HepG2 (cell line): ENCODE measurements at regions not wholly inside any gene's neighbourhood (a gene's known extent, or its start where the extent isn't known, plus 50 kb on each side); places are given as distances from the start of the nearest gene placed in this dataset.

Source experiments
- ATAC-seq: fragments of 200-7000 bp; cut with Tn5 transposase; 3 replicates; pipeline ENCODE4 v1.9.1; 2020; ENCODE audit warnings: mild to moderate bottlenecking, moderate library complexity
- BruUV-seq: library from RNA; stranded (reverse); fragments of 400-500 nt; replicated peaks from 2 replicates; lab custom pipeline; 2021; lab: Mats Ljungman, UMichigan
- CTCF ChIA-PET: fragments of 300-600 bp; formaldehyde crosslinking; extraction: SDS; loops from one replicate; lab custom pipeline; 2021; ENCODE audit warnings: low total read pairs, inconsistent platforms, low intra/inter-chr PET ratio; lab: Yijun Ruan, JAX
- POLR2A ChIA-PET: fragments of 350-600 bp; sonication (Branson Sonifier 250); formaldehyde crosslinking; loops from one replicate; lab custom pipeline; 2020; ENCODE audit warnings: antibody characterized with exemption, inconsistent platforms; lab: Yijun Ruan, JAX
- DNase-seq: peaks from one replicate; pipeline ENCODE4 v3.0.0-alpha.2; 2015; ENCODE audit warnings: low spot score
- FAIRE-seq: peaks from 3 replicates; lab custom pipeline; 2011; peaks lifted over from hg19 to GRCh38; lab: Jason Lieb, UNC
- H2AFZ ChIP-seq: one replicate; pipeline ENCODE4 v1.6.1; 2011; ENCODE audit warnings: low read length, inconsistent platforms
- H3K27ac ChIP-seq: fragments of 300-600 bp; 3 replicates; pipeline ENCODE4 v1.8.0; 2011; ENCODE audit warnings: mixed run types, mild to moderate bottlenecking, mixed read lengths, low read length, inconsistent platforms; ENCODE audit not compliant: insufficient read depth; ENCODE audit errors: extremely low read length
- H3K27me3 ChIP-seq, 2 experiments: fragments of 200-600 bp in 1 of 2; 2 replicates in 1 of 2; 3 replicates in 1 of 2; pipeline versions ENCODE4 v1.6.0 to v1.8.0; 2011; ENCODE audit warnings: low read length in 2 of 2, mild to moderate bottlenecking in 2 of 2, moderate library complexity in 2 of 2, inconsistent platforms in 1 of 2; ENCODE audit not compliant: insufficient read depth in 2 of 2, control insufficient read depth in 1 of 2
- H3K36me3 ChIP-seq, 2 experiments: fragments of 200-600 bp in 1 of 2; replicated peaks in 1 of 2; 2 replicates in 1 of 2; 3 replicates in 1 of 2; pipeline versions ENCODE4 v1.5.1 to v1.8.0; 2011; ENCODE audit warnings: low read length in 2 of 2, inconsistent platforms in 1 of 2; ENCODE audit not compliant: insufficient read depth in 2 of 2, control insufficient read depth in 1 of 2
- H3K4me1 ChIP-seq: 2 replicates; pipeline ENCODE4 v1.5.1; 2012; ENCODE audit warnings: low read length, inconsistent platforms; ENCODE audit not compliant: insufficient read depth
- H3K4me2 ChIP-seq: 2 replicates; pipeline ENCODE4 v1.6.0; 2011; ENCODE audit warnings: low read depth, low read length, inconsistent platforms
- H3K4me3 ChIP-seq, 3 experiments: fragments of 200-600 bp in 1 of 3; sonication (generic), shearing (Covaris generic) in 1 of 3; replicated peaks in 1 of 3; 2 replicates each; pipeline ENCODE4 v1.5.1; 2011 to 2016; ENCODE audit warnings: low read length in 3 of 3, inconsistent platforms in 2 of 3, low read depth in 2 of 3, mild to moderate bottlenecking in 2 of 3, control low read depth in 1 of 3, mixed read lengths in 1 of 3; ENCODE audit not compliant: insufficient read depth in 1 of 3
- H3K79me2 ChIP-seq: one replicate; pipeline ENCODE4 v1.6.1; 2011; ENCODE audit warnings: low read length, inconsistent platforms; ENCODE audit not compliant: insufficient read depth
- H3K9ac ChIP-seq: 2 replicates; pipeline ENCODE4 v1.6.0; 2011; ENCODE audit warnings: mild to moderate bottlenecking, low read depth, low read length, inconsistent platforms; ENCODE audit not compliant: insufficient read depth
- H3K9me3 ChIP-seq: 2 replicates; pipeline ENCODE4 v1.5.1; 2012; ENCODE audit warnings: mild to moderate bottlenecking, low read length
- H4K20me1 ChIP-seq: 2 replicates; pipeline ENCODE4 v1.6.0; 2011; ENCODE audit warnings: inconsistent platforms, mild to moderate bottlenecking, low read length, moderate library complexity; ENCODE audit not compliant: insufficient read depth
- CBX1 ChIP-seq: IDR thresholded peaks from one replicate; pipeline ENCODE4 v1.6.1; 2016; ENCODE audit warnings: antibody characterized with exemption, low read depth
- CREB1 ChIP-seq, 2 experiments: fragments of 450-650 bp in 1 of 2; IDR thresholded peaks; 2 replicates each; pipeline ENCODE4 v1.6.1; 2016 to 2017; ENCODE audit warnings: control low read depth in 1 of 2, mild to moderate bottlenecking in 1 of 2, missing compliant biosample characterization in 1 of 2, missing genetic modification characterization in 1 of 2
- FIP1L1 ChIP-seq: fragments of 200-400 bp; formaldehyde crosslinking; IDR thresholded peaks from 2 replicates; pipeline ENCODE4 v1.6.1; 2018; ENCODE audit warnings: low read depth, mild to moderate bottlenecking, low read length, moderate library complexity, borderline replicate concordance; ENCODE audit not compliant: insufficient read depth
- HDAC1 ChIP-seq: sonication (generic); formaldehyde crosslinking; IDR thresholded peaks from 2 replicates; pipeline ENCODE4 v1.5.1; 2020; ENCODE audit warnings: mild to moderate bottlenecking, missing genetic modification reagents
- HINFP ChIP-seq: sonication (generic); formaldehyde crosslinking; IDR thresholded peaks from 2 replicates; pipeline ENCODE4 v1.4.0; 2020; ENCODE audit warnings: low read depth, mild to moderate bottlenecking, missing genetic modification reagents
- MEF2D ChIP-seq: sonication (generic); formaldehyde crosslinking; IDR thresholded peaks from 2 replicates; pipeline ENCODE4 v1.5.1; 2020; ENCODE audit warnings: mild to moderate bottlenecking, missing genetic modification reagents
- NFIC ChIP-seq: IDR thresholded peaks from 2 replicates; pipeline ENCODE4 v1.6.1; 2012; ENCODE audit warnings: mild to moderate bottlenecking, low read length, inconsistent platforms
- PAF1 ChIP-seq: IDR thresholded peaks from 2 replicates; pipeline ENCODE4 v1.6.1; 2016; ENCODE audit warnings: missing genetic modification reagents, missing compliant biosample characterization
- REXO4 ChIP-seq: sonication (generic); formaldehyde crosslinking; IDR thresholded peaks from 2 replicates; pipeline ENCODE4 v1.8.0; 2022; ENCODE audit warnings: missing genetic modification reagents, mild to moderate bottlenecking, borderline replicate concordance
- YEATS4 ChIP-seq: sonication (generic); formaldehyde crosslinking; IDR thresholded peaks from 2 replicates; pipeline ENCODE4 v1.4.0; 2020; ENCODE audit warnings: missing genetic modification reagents, borderline replicate concordance
- ZFP90 ChIP-seq: sonication (generic); formaldehyde crosslinking; IDR thresholded peaks from 2 replicates; pipeline ENCODE4 v1.8.0; 2022; ENCODE audit warnings: missing genetic modification reagents, mild to moderate bottlenecking, inconsistent platforms, borderline replicate concordance
- ZNF296 ChIP-seq: sonication (generic); formaldehyde crosslinking; conservative IDR thresholded peaks from 2 replicates; pipeline ENCODE4 v1.5.0; 2020; ENCODE audit warnings: mild to moderate bottlenecking, missing genetic modification reagents
- ZNF782 ChIP-seq: sonication (generic); formaldehyde crosslinking; IDR thresholded peaks from 2 replicates; pipeline ENCODE4 v1.4.0; 2020; ENCODE audit warnings: missing genetic modification reagents, mild to moderate bottlenecking, borderline replicate concordance
- ZSCAN20 ChIP-seq: sonication (generic); formaldehyde crosslinking; IDR thresholded peaks from 2 replicates; pipeline ENCODE4 v1.4.0; 2020; ENCODE audit warnings: missing genetic modification reagents, mild to moderate bottlenecking, borderline replicate concordance
- ZSCAN31 ChIP-seq: sonication (generic); formaldehyde crosslinking; IDR thresholded peaks from 2 replicates; pipeline ENCODE4 v1.5.0; 2020; ENCODE audit warnings: low read depth, mild to moderate bottlenecking, missing genetic modification reagents
- WGBS: methylation state at CpG from one replicate; pipeline ENCODE4 v1.1.6; 2017; ENCODE audit warnings: low lambda C conversion rate; 5-methylcytosine and 5-hydroxymethylcytosine counted together
- in situ Hi-C: cut with HindIII; loops from 2 replicates; pipeline ENCODE4 v1.10.0; 2017; ENCODE audit warnings: low pct_unique_long_range_greater_than_20kb; ENCODE audit not compliant: extremely low pct_ligation_motif_present
- intact Hi-C: fragments of 100-400 bp; cut with micrococcal nuclease; formaldehyde crosslinking; loops from one replicate; pipeline ENCODE4 v1.10.0; 2022; ENCODE audit not compliant: unreplicated experiment
- TF ChIP-seq, protein P1 (sequence below): sonication (generic); formaldehyde crosslinking; IDR thresholded peaks from 2 replicates; pipeline ENCODE4 v1.5.1; 2020; ENCODE audit warnings: mild to moderate bottlenecking, missing genetic modification reagents, moderate library complexity
- TF ChIP-seq, protein P2 (sequence below): sonication (generic); formaldehyde crosslinking; IDR thresholded peaks from 2 replicates; pipeline ENCODE4 v1.4.0; 2020; ENCODE audit warnings: missing genetic modification reagents

DNA sequence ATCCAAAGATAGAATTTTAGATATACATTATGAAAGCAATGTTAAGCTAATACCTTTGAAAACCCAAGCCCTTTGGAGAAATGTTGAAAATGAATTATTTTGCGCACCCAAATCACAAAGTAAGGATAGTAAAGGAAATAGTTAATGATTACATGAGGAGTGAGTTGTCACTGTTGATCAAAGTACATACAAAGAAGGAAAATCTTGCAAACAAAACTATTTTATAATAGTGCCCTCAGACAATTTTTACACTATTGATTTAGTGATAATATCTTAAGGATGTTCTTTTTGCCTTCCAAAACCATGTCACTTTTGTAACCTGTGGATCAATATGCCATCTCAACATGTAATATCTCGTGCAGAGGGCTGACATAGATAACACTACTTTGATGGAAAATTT is 146.8 kb downstream of the DUSP6 start (continued):
- TF ChIP-seq ZNF782 (CRISPR knock-in tag): no peak

GRCh38 chr12:89203144-89203543 is 149.2 kb downstream of the DUSP6 start:
- no TSS peak for BruUV-seq

More at GRCh38 chr12:89203144-89203543, 149.2 kb downstream of the DUSP6 start:
- H3K27ac ChIP-seq: no peak overlapping the region
- in situ Hi-C loops: no loop called here
- no peaks in the 10 kb centered on the region for H3K79me2 ChIP-seq
- FAIRE-seq (no peak), ATAC-seq (no peak), DNase-seq (no peak)
- POLR2A ChIA-PET: no interaction called here
- no peak overlapping the region for H2AFZ ChIP-seq
- CTCF ChIA-PET: no interaction called here
- H3K4me3 ChIP-seq: no peak overlapping the region
- H3K27me3 ChIP-seq: no peaks in the 10 kb centered on the region
- 9% methylated on average over 1 of the region's 1 CpG for WGBS
- H3K4me1 ChIP-seq: peaks cover 10% of the 10 kb centered on the region; the same call in 1 of the 2 replicates
- no peak overlapping the region for H3K4me2 ChIP-seq
- TF ChIP-seq CREB1 (IDR thresholded peaks at IDR 0.05) (no peak), CREB1 (CRISPR knock-in tag; IDR thresholded peaks at IDR 0.05) (no peak), MEF2D (CRISPR knock-in tag) (no peak), HDAC1 (CRISPR knock-in tag) (no peak), NFIC (no peak), YEATS4 (CRISPR knock-in tag) (no peak), REXO4 (CRISPR knock-in tag) (no peak), FIP1L1 (no peak), CBX1 (no peak), ZSCAN20 (CRISPR knock-in tag) (no peak), PAF1 (CRISPR knock-in tag) (no peak), ZFP90 (no peak), ZNF296 (CRISPR knock-in tag) (no peak), HINFP (CRISPR knock-in tag) (no peak), ZSCAN31 (no peak)
- TF ChIP-seq, protein P1, sequence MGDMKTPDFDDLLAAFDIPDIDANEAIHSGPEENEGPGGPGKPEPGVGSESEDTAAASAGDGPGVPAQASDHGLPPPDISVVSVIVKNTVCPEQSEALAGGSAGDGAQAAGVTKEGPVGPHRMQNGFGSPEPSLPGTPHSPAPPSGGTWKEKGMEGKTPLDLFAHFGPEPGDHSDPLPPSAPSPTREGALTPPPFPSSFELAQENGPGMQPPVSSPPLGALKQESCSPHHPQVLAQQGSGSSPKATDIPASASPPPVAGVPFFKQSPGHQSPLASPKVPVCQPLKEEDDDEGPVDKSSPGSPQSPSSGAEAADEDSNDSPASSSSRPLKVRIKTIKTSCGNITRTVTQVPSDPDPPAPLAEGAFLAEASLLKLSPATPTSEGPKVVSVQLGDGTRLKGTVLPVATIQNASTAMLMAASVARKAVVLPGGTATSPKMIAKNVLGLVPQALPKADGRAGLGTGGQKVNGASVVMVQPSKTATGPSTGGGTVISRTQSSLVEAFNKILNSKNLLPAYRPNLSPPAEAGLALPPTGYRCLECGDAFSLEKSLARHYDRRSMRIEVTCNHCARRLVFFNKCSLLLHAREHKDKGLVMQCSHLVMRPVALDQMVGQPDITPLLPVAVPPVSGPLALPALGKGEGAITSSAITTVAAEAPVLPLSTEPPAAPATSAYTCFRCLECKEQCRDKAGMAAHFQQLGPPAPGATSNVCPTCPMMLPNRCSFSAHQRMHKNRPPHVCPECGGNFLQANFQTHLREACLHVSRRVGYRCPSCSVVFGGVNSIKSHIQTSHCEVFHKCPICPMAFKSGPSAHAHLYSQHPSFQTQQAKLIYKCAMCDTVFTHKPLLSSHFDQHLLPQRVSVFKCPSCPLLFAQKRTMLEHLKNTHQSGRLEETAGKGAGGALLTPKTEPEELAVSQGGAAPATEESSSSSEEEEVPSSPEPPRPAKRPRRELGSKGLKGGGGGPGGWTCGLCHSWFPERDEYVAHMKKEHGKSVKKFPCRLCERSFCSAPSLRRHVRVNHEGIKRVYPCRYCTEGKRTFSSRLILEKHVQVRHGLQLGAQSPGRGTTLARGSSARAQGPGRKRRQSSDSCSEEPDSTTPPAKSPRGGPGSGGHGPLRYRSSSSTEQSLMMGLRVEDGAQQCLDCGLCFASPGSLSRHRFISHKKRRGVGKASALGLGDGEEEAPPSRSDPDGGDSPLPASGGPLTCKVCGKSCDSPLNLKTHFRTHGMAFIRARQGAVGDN (CRISPR knock-in tag): no peak
- TF ChIP-seq, protein P2, sequence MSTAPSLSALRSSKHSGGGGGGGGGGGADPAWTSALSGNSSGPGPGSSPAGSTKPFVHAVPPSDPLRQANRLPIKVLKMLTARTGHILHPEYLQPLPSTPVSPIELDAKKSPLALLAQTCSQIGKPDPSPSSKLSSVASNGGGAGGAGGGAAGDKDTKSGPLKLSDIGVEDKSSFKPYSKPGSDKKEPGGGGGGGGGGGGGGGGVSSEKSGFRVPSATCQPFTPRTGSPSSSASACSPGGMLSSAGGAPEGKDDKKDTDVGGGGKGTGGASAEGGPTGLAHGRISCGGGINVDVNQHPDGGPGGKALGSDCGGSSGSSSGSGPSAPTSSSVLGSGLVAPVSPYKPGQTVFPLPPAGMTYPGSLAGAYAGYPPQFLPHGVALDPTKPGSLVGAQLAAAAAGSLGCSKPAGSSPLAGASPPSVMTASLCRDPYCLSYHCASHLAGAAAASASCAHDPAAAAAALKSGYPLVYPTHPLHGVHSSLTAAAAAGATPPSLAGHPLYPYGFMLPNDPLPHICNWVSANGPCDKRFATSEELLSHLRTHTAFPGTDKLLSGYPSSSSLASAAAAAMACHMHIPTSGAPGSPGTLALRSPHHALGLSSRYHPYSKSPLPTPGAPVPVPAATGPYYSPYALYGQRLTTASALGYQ (CRISPR knock-in tag): no peak
- TF ChIP-seq, all 625 proteins: peak for 0
- Histone ChIP-seq H3K9ac (no peak overlapping the region), H3K36me3 (no peaks in the 10 kb centered on the region), H4K20me1 (no peaks in the 10 kb centered on the region), H3K9me3 (no peaks in the 10 kb centered on the region)
- intact Hi-C loops: no loop called here
